Panc1 (cell line): ENCODE measurements at regions not wholly inside any gene's neighbourhood (a gene's known extent, or its start where the extent isn't known, plus 50 kb on each side); places are given as distances from the start of the nearest gene placed in this dataset.

ENCODE experiments used
- ATAC-seq: fragments of 200-7000 bp; cut with Tn5 transposase; 2 replicates; pipeline ENCODE4 v1.9.1; 2020; ENCODE audit warnings: mild to moderate bottlenecking, moderate library complexity
- BruUV-seq: library from RNA; stranded (reverse); fragments of 400-500 nt; replicated peaks from 2 replicates; lab custom pipeline; 2021; lab: Mats Ljungman, UMichigan
- CTCF ChIA-PET: fragments of 300-600 bp; sonication (Branson Sonifier 250); formaldehyde crosslinking; loops from one replicate; lab custom pipeline; 2022; ENCODE audit warnings: antibody characterized with exemption; lab: Charles Lee
- POLR2A ChIA-PET: fragments of 300-600 bp; sonication (Branson Sonifier 250); formaldehyde crosslinking; loops from one replicate; lab custom pipeline; 2022; ENCODE audit warnings: antibody characterized with exemption; lab: Charles Lee
- DNase-seq: peaks from one replicate; pipeline ENCODE4 v3.0.0-alpha.2; 2010; ENCODE audit warnings: low read depth, low spot score
- H3K27ac ChIP-seq: 2 replicates; pipeline ENCODE4 v1.5.1; 2011; ENCODE audit warnings: mild to moderate bottlenecking, low read length, inconsistent platforms
- H3K27me3 ChIP-seq: fragments of 200-500 bp; sonication (Bioruptor generic); 2 replicates; pipeline ENCODE4 v1.6.0; 2014; ENCODE audit warnings: low read length, inconsistent platforms; ENCODE audit not compliant: control insufficient read depth, insufficient read depth
- H3K36me3 ChIP-seq: fragments of 200-500 bp; sonication (Bioruptor generic); 2 replicates; pipeline ENCODE4 v1.5.1; 2014; ENCODE audit warnings: inconsistent platforms, mild to moderate bottlenecking, low read length, moderate library complexity; ENCODE audit not compliant: control insufficient read depth, insufficient read depth
- H3K4me1 ChIP-seq: 2 replicates; pipeline ENCODE4 v1.5.1; 2011; ENCODE audit warnings: inconsistent platforms, mild to moderate bottlenecking, low read length, moderate library complexity; ENCODE audit not compliant: control insufficient read depth, insufficient read depth
- H3K4me3 ChIP-seq, 2 experiments: 2 replicates each; pipeline ENCODE4 v1.5.1; 2011 to 2012; ENCODE audit warnings: low read depth in 2 of 2, low read length in 2 of 2, mild to moderate bottlenecking in 2 of 2, inconsistent platforms in 1 of 2, moderate library complexity in 1 of 2
- H3K9me3 ChIP-seq: fragments of 200-500 bp; sonication (Bioruptor generic); 2 replicates; pipeline ENCODE4 v1.5.1; 2014; ENCODE audit warnings: low read depth, mild to moderate bottlenecking, inconsistent platforms, low read length, moderate library complexity; ENCODE audit not compliant: control insufficient read depth, insufficient read depth
- POLR2AphosphoS5 ChIP-seq: IDR thresholded peaks from 2 replicates; pipeline ENCODE4 v1.6.1; 2012; ENCODE audit warnings: mild to moderate bottlenecking, low read depth, low read length, moderate library complexity
- SIN3A ChIP-seq: IDR thresholded peaks from 2 replicates; pipeline ENCODE4 v1.6.1; 2012; ENCODE audit warnings: low read depth, mild to moderate bottlenecking, low read length, moderate library complexity, borderline replicate concordance; ENCODE audit not compliant: insufficient read depth
- TCF7L2 ChIP-seq: IDR thresholded peaks from 2 replicates; pipeline ENCODE4 v1.6.1; 2011; ENCODE audit warnings: mild to moderate bottlenecking, low read depth, low read length, inconsistent platforms
- in situ Hi-C: cut with HindIII; loops from 2 replicates; pipeline ENCODE4 v1.10.0; 2016; ENCODE audit warnings: low sequenced_read_pairs, low pct_unique_long_range_greater_than_20kb
- intact Hi-C: fragments of 100-400 bp; cut with micrococcal nuclease; formaldehyde crosslinking; loops from one replicate; pipeline ENCODE4 v1.10.0; 2022; ENCODE audit not compliant: unreplicated experiment
- TF ChIP-seq, protein P1 (sequence below): fragments of 450-650 bp; IDR thresholded peaks from 2 replicates; pipeline ENCODE4 v1.5.1; 2017; ENCODE audit warnings: mild to moderate bottlenecking
- TF ChIP-seq, protein P2 (sequence below), 2 experiments: IDR thresholded peaks; 2 replicates each; pipeline ENCODE4 v1.6.1; 2011 to 2012; ENCODE audit warnings: low read depth in 2 of 2, control low read depth in 1 of 2, low read length in 1 of 2, mild to moderate bottlenecking in 1 of 2, moderate library complexity in 1 of 2; ENCODE audit not compliant: insufficient read depth in 1 of 2

DNA sequence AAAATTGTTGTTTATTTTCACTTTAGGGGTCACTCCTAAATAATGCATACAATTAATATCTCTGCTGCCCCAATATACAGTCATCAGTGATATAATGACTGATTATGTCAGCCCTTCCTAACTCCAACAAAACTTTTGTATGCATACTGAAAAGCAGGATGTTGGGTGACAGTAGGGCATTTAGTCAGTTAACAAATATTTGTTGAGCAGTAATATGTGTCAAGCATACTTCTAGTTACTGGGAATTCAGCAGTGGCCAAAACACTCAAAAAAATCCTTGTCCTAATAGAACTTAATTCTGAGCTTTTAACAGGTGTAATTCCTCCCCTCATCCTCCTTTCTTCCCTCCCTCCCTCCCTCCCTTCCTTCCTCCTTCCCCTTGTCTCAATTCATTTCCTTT lies 560.7 kb upstream of the KLHL1 start:
- CTCF ChIA-PET: no interaction called here
- intact Hi-C loops: no loop called here
- H3K36me3 ChIP-seq: no peaks in the 10 kb centered on the region
- in situ Hi-C loops: no loop called here
- no peaks in the 10 kb centered on the region for H3K9me3 ChIP-seq
- no TSS peak for BruUV-seq
- no peak overlapping the region for H3K27ac ChIP-seq
- no peaks in the 10 kb centered on the region for H3K4me1 ChIP-seq
- H3K4me3 ChIP-seq: no peak overlapping the region
- ATAC-seq: no peak
- POLR2A ChIA-PET: no interaction called here
- no peaks in the 10 kb centered on the region for H3K27me3 ChIP-seq
- TF ChIP-seq TCF7L2: no peak
- TF ChIP-seq SIN3A: no peak
- TF ChIP-seq, protein P1, sequence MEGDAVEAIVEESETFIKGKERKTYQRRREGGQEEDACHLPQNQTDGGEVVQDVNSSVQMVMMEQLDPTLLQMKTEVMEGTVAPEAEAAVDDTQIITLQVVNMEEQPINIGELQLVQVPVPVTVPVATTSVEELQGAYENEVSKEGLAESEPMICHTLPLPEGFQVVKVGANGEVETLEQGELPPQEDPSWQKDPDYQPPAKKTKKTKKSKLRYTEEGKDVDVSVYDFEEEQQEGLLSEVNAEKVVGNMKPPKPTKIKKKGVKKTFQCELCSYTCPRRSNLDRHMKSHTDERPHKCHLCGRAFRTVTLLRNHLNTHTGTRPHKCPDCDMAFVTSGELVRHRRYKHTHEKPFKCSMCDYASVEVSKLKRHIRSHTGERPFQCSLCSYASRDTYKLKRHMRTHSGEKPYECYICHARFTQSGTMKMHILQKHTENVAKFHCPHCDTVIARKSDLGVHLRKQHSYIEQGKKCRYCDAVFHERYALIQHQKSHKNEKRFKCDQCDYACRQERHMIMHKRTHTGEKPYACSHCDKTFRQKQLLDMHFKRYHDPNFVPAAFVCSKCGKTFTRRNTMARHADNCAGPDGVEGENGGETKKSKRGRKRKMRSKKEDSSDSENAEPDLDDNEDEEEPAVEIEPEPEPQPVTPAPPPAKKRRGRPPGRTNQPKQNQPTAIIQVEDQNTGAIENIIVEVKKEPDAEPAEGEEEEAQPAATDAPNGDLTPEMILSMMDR: no peak
- TF ChIP-seq POLR2AphosphoS5: no peak
- TF ChIP-seq, protein P2, sequence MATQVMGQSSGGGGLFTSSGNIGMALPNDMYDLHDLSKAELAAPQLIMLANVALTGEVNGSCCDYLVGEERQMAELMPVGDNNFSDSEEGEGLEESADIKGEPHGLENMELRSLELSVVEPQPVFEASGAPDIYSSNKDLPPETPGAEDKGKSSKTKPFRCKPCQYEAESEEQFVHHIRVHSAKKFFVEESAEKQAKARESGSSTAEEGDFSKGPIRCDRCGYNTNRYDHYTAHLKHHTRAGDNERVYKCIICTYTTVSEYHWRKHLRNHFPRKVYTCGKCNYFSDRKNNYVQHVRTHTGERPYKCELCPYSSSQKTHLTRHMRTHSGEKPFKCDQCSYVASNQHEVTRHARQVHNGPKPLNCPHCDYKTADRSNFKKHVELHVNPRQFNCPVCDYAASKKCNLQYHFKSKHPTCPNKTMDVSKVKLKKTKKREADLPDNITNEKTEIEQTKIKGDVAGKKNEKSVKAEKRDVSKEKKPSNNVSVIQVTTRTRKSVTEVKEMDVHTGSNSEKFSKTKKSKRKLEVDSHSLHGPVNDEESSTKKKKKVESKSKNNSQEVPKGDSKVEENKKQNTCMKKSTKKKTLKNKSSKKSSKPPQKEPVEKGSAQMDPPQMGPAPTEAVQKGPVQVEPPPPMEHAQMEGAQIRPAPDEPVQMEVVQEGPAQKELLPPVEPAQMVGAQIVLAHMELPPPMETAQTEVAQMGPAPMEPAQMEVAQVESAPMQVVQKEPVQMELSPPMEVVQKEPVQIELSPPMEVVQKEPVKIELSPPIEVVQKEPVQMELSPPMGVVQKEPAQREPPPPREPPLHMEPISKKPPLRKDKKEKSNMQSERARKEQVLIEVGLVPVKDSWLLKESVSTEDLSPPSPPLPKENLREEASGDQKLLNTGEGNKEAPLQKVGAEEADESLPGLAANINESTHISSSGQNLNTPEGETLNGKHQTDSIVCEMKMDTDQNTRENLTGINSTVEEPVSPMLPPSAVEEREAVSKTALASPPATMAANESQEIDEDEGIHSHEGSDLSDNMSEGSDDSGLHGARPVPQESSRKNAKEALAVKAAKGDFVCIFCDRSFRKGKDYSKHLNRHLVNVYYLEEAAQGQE (IDR thresholded peaks at IDR 0.05; ENCODE audit: insufficient read depth in 1 of 2, low read depth in 2 of 2, low read length in 1 of 2): no peak
- DNase-seq: no peak

DNA sequence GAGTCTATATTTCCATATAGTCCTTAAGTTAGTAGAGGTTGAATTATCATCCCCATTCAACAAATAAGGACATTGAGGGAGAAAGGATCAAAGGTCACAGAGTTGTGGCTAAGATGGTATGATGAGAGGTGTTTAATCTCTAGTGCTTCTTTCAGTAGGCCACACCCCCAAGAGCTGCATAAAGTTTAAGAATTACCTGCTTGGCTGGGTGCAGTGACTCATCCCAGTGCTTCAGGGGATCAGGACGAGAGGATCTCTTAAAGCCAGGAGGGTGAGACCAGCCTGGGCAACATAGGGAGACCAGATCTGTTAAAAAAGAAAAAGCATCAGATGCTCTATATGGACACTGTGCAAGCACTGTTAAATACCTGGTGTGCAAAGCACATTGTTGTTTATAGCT lies 560.0 kb upstream of the KLHL1 start:
- intact Hi-C loops: no loop called here
- Histone ChIP-seq H3K36me3 (no peaks in the 10 kb centered on the region), H3K4me1 (no peaks in the 10 kb centered on the region), H3K9me3 (no peaks in the 10 kb centered on the region), H3K4me3 (no peak overlapping the region), H3K27ac (no peak overlapping the region), H3K27me3 (no peaks in the 10 kb centered on the region)
- CTCF ChIA-PET: no interaction called here
- no TSS peak for BruUV-seq
- in situ Hi-C loops: no loop called here
- POLR2A ChIA-PET: no interaction called here
- no peak for DNase-seq
- TF ChIP-seq TCF7L2: no peak
- TF ChIP-seq, protein P2 (IDR thresholded peaks at IDR 0.05; ENCODE audit: insufficient read depth in 1 of 2, low read depth in 2 of 2, low read length in 1 of 2): no peak
- TF ChIP-seq, protein P1: no peak
- no peak for TF ChIP-seq POLR2AphosphoS5
- TF ChIP-seq SIN3A: no peak
- no peak for ATAC-seq
